ENCODE measurements at regions not wholly inside any gene's neighbourhood (a gene's known extent, or its start where the extent isn't known, plus 50 kb on each side); places are given as distances from the start of the nearest gene placed in this dataset.

DNA sequence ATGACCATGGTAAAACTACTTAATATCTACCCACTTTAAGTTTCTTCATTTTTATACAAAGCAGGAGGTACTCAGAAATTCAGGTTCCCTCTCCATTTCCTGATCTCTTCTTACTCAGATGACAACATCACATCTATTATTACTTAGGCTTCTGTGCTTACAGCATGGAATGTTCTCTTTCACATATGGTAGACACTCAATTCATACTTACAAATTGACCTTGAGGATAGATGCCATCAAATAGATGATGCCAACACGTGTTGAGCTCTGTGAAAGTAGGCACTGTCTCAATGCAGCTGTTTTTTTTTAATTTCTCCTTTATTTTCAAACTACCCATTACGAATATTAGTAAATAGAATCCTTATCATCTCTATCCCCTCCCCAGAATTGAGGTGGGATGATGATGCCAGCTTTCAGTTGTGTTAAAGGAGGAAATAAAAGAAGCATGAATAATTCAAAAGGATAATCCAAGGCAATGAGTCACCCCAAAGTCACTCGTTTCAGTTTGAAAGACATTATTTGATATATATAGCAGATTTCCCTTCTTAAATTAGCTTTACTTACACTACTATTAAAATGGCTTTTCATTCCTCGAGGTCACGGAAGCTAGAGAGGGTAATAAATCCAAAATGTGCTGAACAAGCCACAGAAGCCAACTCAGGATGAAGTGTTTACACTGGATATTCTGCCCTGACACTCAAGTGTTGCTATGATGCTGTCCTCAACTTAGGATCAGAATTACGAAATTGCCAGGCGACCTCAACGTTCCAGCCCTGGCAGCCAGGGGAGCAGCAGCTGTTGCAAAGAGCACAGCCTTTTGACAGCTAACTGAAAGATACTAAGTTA is 124.2 kb upstream of the EOLA2 start:
- TF ChIP-seq EP300 (IDR thresholded peaks at IDR 0.05) (no peak), POLR2AphosphoS5 (IDR thresholded peaks at IDR 0.05) (no peak), POLR2A (IDR thresholded peaks at IDR 0.05) (no peak)
- TF ChIP-seq, protein P1, sequence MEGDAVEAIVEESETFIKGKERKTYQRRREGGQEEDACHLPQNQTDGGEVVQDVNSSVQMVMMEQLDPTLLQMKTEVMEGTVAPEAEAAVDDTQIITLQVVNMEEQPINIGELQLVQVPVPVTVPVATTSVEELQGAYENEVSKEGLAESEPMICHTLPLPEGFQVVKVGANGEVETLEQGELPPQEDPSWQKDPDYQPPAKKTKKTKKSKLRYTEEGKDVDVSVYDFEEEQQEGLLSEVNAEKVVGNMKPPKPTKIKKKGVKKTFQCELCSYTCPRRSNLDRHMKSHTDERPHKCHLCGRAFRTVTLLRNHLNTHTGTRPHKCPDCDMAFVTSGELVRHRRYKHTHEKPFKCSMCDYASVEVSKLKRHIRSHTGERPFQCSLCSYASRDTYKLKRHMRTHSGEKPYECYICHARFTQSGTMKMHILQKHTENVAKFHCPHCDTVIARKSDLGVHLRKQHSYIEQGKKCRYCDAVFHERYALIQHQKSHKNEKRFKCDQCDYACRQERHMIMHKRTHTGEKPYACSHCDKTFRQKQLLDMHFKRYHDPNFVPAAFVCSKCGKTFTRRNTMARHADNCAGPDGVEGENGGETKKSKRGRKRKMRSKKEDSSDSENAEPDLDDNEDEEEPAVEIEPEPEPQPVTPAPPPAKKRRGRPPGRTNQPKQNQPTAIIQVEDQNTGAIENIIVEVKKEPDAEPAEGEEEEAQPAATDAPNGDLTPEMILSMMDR (IDR thresholded peaks at IDR 0.05): no peak
- no peak overlapping the region for H3K27ac ChIP-seq
- H3K9me3 ChIP-seq: no peaks in the 10 kb centered on the region
- H3K4me1 ChIP-seq: no peaks in the 10 kb centered on the region
- H3K36me3 ChIP-seq: no peaks in the 10 kb centered on the region
- H3K4me3 ChIP-seq: no peak overlapping the region
- WGBS: 32% methylated on average over 8 of the region's 8 CpGs
- DNase-seq (ENCODE audit: low spot score in 2 of 2): no peak
- no peaks in the 10 kb centered on the region for H3K27me3 ChIP-seq

DNA sequence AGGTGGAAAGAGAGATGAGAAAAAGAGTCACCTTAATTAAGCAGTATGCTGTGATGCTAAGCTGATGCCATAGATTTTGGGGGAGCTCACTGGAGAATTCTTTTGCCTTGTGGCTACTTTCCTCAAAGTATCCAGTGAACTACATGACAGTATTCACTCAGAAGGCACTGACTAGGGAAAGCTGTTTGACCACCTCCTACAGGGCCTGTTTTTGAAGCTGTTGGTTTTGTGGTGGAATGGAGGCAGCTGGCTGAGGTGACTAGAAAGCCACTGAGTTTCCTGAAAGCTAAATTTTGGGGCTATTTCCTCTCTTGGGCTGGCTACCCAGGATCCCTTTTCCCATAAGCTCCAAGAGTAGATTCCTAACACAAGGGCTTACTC is 124.8 kb upstream of the EOLA2 start:
- Histone ChIP-seq H3K36me3 (no peaks in the 10 kb centered on the region), H3K9me3 (no peaks in the 10 kb centered on the region), H3K27ac (no peak overlapping the region), H3K4me1 (no peaks in the 10 kb centered on the region), H3K27me3 (no peaks in the 10 kb centered on the region), H3K4me3 (no peak overlapping the region)
- DNase-seq (ENCODE audit: low spot score in 2 of 2): no peak
- TF ChIP-seq POLR2AphosphoS5 (IDR thresholded peaks at IDR 0.05) (no peak), POLR2A (IDR thresholded peaks at IDR 0.05) (no peak), EP300 (IDR thresholded peaks at IDR 0.05) (no peak)
- TF ChIP-seq, protein P1 (IDR thresholded peaks at IDR 0.05): no peak

DNA sequence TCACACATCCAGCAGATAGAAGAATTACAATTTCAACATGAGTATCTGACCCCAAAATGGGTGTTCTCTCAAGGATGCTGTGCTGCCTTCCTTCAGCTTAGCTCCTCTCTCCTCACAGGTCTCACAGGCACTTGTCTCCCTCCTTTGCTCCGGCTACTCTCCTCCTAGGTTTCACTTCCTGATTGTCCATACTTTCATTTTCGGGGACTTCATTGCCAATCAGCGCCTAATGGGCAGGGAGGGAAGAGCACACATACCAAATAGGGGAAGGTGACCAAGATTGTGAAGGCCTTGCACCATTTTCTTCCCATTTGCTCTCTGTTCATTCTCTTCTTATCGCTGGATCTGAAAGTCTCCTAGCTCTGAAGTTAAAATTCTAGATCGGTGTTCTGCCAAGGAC is 125.4 kb upstream of the EOLA2 start:
- WGBS: 76% methylated on average over 5 of the region's 5 CpGs
- no peak for TF ChIP-seq POLR2AphosphoS5 (IDR thresholded peaks at IDR 0.05)
- TF ChIP-seq, protein P1 (IDR thresholded peaks at IDR 0.05): no peak
- no peak for TF ChIP-seq EP300 (IDR thresholded peaks at IDR 0.05)
- no peak for TF ChIP-seq POLR2A (IDR thresholded peaks at IDR 0.05)
- Histone ChIP-seq H3K36me3 (no peaks in the 10 kb centered on the region), H3K9me3 (no peaks in the 10 kb centered on the region), H3K27ac (no peak overlapping the region), H3K27me3 (no peaks in the 10 kb centered on the region), H3K4me1 (no peaks in the 10 kb centered on the region), H3K4me3 (no peak overlapping the region)
- no peak for DNase-seq (ENCODE audit: low spot score in 2 of 2)

DNA sequence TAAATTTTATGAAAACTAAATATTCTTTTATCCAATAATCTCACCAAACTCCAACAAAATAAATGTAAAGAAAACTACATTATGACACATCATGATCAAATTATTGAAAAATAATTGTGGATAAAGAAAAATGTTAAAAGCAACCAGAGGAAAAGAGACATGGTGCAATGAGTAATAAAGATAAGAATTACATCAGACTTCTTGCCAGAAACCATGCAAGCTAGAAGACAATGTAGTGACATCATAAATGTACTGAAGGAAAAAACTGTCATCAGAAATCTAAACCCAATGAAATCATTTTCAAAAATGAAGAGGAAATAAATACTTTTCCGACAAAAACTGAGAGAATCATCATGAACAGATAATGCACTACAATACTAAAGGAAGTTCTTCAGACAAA is 135.9 kb upstream of the EOLA2 start:
- DNase-seq (ENCODE audit: low spot score in 2 of 2): no peak
- H3K4me1 ChIP-seq: no peaks in the 10 kb centered on the region
- H3K27me3 ChIP-seq: no peaks in the 10 kb centered on the region
- H3K4me3 ChIP-seq: no peak overlapping the region
- H3K27ac ChIP-seq: no peak overlapping the region
- no peaks in the 10 kb centered on the region for H3K36me3 ChIP-seq
- TF ChIP-seq POLR2AphosphoS5 (IDR thresholded peaks at IDR 0.05) (no peak), POLR2A (IDR thresholded peaks at IDR 0.05) (no peak), EP300 (IDR thresholded peaks at IDR 0.05) (no peak)
- TF ChIP-seq, protein P1 (IDR thresholded peaks at IDR 0.05): no peak
- no peaks in the 10 kb centered on the region for H3K9me3 ChIP-seq
- 85% methylated on average over 1 of the region's 1 CpG for WGBS

DNA sequence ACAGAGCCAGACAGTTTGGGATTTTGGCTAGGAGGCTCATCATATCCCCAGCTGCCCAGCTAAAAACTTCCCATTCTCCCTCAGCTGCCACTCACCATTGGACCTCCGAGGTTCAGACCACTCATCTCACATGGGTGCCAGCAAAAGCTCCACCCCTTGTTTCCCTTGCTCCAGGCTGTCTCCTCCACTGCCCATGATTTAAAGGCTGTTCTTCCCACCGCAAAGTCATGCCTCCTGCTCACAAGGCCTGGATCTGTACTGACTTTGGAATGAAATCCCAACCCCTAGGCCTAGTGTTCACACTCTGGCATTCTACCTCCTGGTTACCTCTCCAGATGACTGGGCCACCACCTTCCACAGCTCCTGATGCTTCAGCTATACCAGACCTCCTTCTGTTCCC is 142.2 kb upstream of the EOLA2 start:
- Histone ChIP-seq H3K9me3 (no peaks in the 10 kb centered on the region), H3K4me1 (no peaks in the 10 kb centered on the region), H3K27me3 (no peaks in the 10 kb centered on the region), H3K4me3 (no peak overlapping the region), H3K27ac (no peak overlapping the region), H3K36me3 (no peaks in the 10 kb centered on the region)
- TF ChIP-seq POLR2A (IDR thresholded peaks at IDR 0.05): no peak
- no peak for TF ChIP-seq EP300 (IDR thresholded peaks at IDR 0.05)
- TF ChIP-seq, protein P1 (IDR thresholded peaks at IDR 0.05): no peak
- TF ChIP-seq POLR2AphosphoS5 (IDR thresholded peaks at IDR 0.05): no peak
- 64% methylated on average over 2 of the region's 2 CpGs for WGBS
- no peak for DNase-seq (ENCODE audit: low spot score in 2 of 2)
